ENCODE measurements at regions not wholly inside any gene's neighbourhood (a gene's known extent, or its start where the extent isn't known, plus 50 kb on each side); places are given as distances from the start of the nearest gene placed in this dataset.
"Not testable (repeated sequence)": the region's sequence is repeated elsewhere in the genome, so short reads cannot be mapped to it uniquely, and the experiment has no call there.

DNA sequence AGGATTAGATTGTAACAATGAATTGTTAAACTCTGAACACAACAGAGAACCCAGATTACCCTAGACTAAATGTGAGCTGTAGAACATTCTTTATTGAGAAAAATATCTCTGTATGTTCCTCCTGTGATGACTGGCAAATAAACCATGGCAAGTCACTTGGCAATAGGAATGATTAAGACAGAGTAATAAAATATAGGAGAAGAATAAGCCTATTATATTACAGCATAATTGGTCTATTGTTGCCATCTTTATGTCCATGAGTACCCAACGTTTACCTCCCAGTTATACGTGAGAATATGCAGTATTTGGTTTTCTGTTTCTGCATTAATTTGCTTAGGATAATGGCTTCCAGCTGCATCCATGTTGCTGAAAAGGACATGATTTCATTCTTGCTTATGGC, 211.2 kb upstream of the AVPR1A start:
- WGBS, 3 donors: 89 to 94% (median 89%) methylated on average over 2 of the region's 2 CpGs

DNA sequence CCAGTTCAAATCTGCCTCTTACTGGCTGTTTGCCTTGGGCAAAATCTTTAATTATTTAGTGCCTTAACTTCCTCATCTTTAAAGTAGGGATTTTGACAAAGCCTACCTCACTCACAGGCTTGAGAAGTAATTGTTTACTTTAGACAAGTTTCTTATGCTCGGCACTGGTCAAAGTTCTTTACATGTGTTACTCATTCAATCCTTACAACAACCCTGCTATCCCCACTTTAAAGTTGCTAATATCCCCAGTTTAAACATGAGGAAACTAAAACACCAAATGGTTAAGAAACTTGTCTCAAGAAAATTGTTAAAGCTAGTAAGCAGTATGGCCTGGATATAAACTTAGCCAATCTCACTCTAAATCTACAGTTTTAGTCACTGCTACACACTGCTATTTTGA, 204.0 kb upstream of the AVPR1A start:
- no peaks in the 10 kb centered on the region for H3K27me3 ChIP-seq
- H3K4me3 ChIP-seq: no peak overlapping the region
- H3K36me3 ChIP-seq: no peaks in the 10 kb centered on the region
- intact Hi-C loops (cut with DNase I): no loop called here
- TF ChIP-seq EP300 (IDR thresholded peaks at IDR 0.05): no peak
- TF ChIP-seq CTCF (IDR thresholded peaks at IDR 0.05): no peak
- TF ChIP-seq POLR2A (IDR thresholded peaks at IDR 0.05): no peak
- WGBS, 3 donors: 58 to 91% (median 84%) methylated on average over 1 of the region's 1 CpG
- H3K4me1 ChIP-seq (ENCODE audit: insufficient read depth): no peaks in the 10 kb centered on the region
- no peak for DNase-seq
- no peak overlapping the region for H3K27ac ChIP-seq
- no peaks in the 10 kb centered on the region for H3K9me3 ChIP-seq

More for the DNA sequence above, 211.2 kb upstream of the AVPR1A start:
- no peaks in the 10 kb centered on the region for H3K4me1 ChIP-seq (ENCODE audit: insufficient read depth)
- DNase-seq: no peak
- no peaks in the 10 kb centered on the region for H3K36me3 ChIP-seq
- intact Hi-C loops (cut with DNase I): no loop called here
- H3K9me3 ChIP-seq: no peaks in the 10 kb centered on the region
- H3K27me3 ChIP-seq: no peaks in the 10 kb centered on the region
- no peak for TF ChIP-seq CTCF (IDR thresholded peaks at IDR 0.05)
- TF ChIP-seq POLR2A (IDR thresholded peaks at IDR 0.05): no peak
- no peak for TF ChIP-seq EP300 (IDR thresholded peaks at IDR 0.05)
- no peak overlapping the region for H3K27ac ChIP-seq
- H3K4me3 ChIP-seq: no peak overlapping the region

- intact Hi-C loops (cut with DNase I): no loop called here
- no peaks in the 10 kb centered on the region for H3K27me3 ChIP-seq
- no peak for DNase-seq
- H3K36me3 ChIP-seq: no peaks in the 10 kb centered on the region
- TF ChIP-seq POLR2A (IDR thresholded peaks at IDR 0.05) (no peak), EP300 (IDR thresholded peaks at IDR 0.05) (no peak), CTCF (IDR thresholded peaks at IDR 0.05) (no peak)
- no peaks in the 10 kb centered on the region for H3K4me1 ChIP-seq (ENCODE audit: insufficient read depth)
- H3K27ac ChIP-seq: no peak overlapping the region
- H3K4me3 ChIP-seq: no peak overlapping the region
- no peaks in the 10 kb centered on the region for H3K9me3 ChIP-seq
- 78 to 95% (median 92%) methylated on average over 1 of the region's 1 CpG for WGBS, 3 donors
Measured at GRCh38 chr12:63353559-63353958, 202.6 kb upstream of the AVPR1A start.

DNA sequence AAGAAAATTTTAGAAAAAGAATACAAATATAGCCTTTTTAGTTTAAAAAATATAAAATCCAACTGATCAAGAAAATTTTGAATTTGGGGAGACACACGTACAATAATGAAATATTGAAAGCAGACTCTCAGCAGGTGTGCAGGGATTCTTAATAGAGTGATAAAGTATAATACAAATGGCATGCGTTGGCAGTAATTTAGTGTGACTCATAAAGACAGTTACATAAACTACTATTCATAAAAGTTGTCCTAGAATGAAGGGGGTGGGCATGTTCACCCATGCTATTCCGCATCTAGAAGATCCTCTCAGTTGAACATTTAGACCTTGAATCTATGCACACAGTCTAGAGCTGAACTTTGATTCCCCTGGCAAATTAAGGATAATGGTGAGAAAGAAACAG, 200.4 kb upstream of the AVPR1A start:
- no peak for DNase-seq
- intact Hi-C loops (cut with DNase I): no loop called here
- TF ChIP-seq CTCF (IDR thresholded peaks at IDR 0.05) (no peak), POLR2A (IDR thresholded peaks at IDR 0.05) (no peak), EP300 (IDR thresholded peaks at IDR 0.05) (no peak)

GRCh38 chr12:63348556-63348955, 197.6 kb upstream of the AVPR1A start:
- WGBS, 3 donors: 71 to 90% (median 85%) methylated on average over 3 of the region's 3 CpGs
- DNase-seq: no peak
- no peaks in the 10 kb centered on the region for H3K4me1 ChIP-seq (ENCODE audit: insufficient read depth)
- no peak overlapping the region for H3K27ac ChIP-seq
- no peak for TF ChIP-seq EP300 (IDR thresholded peaks at IDR 0.05)
- no peak for TF ChIP-seq POLR2A (IDR thresholded peaks at IDR 0.05)
- no peak for TF ChIP-seq CTCF (IDR thresholded peaks at IDR 0.05)
- H3K27me3 ChIP-seq: no peaks in the 10 kb centered on the region
- H3K36me3 ChIP-seq: no peaks in the 10 kb centered on the region
- H3K4me3 ChIP-seq: no peak overlapping the region
- intact Hi-C loops (cut with DNase I): no loop called here
- H3K9me3 ChIP-seq: no peaks in the 10 kb centered on the region

More for the DNA sequence above, 200.4 kb upstream of the AVPR1A start:
- H3K36me3 ChIP-seq: no peaks in the 10 kb centered on the region
- H3K4me1 ChIP-seq (ENCODE audit: insufficient read depth): no peaks in the 10 kb centered on the region
- 84 to 91% (median 86%) methylated on average over 3 of the region's 3 CpGs for WGBS, 3 donors
- H3K4me3 ChIP-seq: no peak overlapping the region
- H3K27me3 ChIP-seq: no peaks in the 10 kb centered on the region
- H3K9me3 ChIP-seq: no peaks in the 10 kb centered on the region
- no peak overlapping the region for H3K27ac ChIP-seq

DNA sequence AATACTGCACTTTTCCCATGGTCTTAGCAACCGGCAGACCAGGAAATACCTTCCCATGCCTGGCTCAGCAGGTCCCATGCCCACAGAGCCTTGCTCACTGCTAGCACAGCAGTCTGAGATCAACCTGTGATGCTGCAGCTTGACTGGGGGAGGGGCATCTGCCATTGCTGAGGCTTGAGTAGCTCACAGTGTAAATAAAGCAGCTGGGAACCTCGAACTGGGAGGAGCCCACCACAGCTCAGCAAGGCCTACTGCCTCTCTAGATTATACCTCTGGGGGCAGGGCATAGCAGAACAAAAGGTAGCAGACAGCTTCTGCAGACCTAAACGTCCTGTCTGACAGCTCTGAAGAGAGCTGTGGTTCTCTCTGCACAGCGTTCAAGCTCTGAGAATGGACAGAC, 186.2 kb upstream of the AVPR1A start:
- intact Hi-C loops (cut with DNase I); H3K9me3 ChIP-seq; H3K27me3 ChIP-seq; H3K4me3 ChIP-seq; H3K27ac ChIP-seq; DNase-seq; H3K4me1 ChIP-seq (ENCODE audit: insufficient read depth); H3K36me3 ChIP-seq: not testable (repeated sequence)
- 37 to 47% (median 39%) methylated on average over 4 of the region's 4 CpGs for WGBS, 3 donors
